HG03066 (cell line): ENCODE measurements at regions not wholly inside any gene's neighbourhood (a gene's known extent, or its start where the extent isn't known, plus 50 kb on each side); places are given as distances from the start of the nearest gene placed in this dataset.
"Not testable (repeated sequence)": the region's sequence is repeated elsewhere in the genome, so short reads cannot be mapped to it uniquely, and the experiment has no call there.

Source experiments
- ATAC-seq: cut with Tn5 transposase; IDR thresholded peaks from one replicate; pipeline ENCODE4 v1.9.1; 2021; ENCODE audit warnings: low read depth; ENCODE audit not compliant: unreplicated experiment

DNA sequence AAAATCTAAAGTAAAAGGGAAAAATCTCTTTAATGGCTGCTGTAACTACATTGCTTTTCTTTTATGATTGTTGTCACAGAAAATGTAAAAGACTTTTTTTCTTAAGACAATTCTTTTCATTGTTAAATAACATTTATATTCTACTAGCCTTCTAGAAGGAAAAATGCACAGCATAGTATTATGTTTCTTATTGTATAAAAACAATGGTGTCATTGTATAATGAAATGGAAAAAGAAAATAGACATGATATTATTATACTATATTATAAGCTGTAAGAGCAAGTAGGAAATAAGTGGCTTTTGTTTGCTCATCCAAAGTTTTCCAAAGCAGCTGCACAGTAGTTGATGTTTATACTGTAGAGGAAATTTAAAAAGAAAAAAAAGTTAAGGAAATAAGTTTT is 1021.7 kb downstream of the EFNA5 start:
- ATAC-seq = no peak

DNA sequence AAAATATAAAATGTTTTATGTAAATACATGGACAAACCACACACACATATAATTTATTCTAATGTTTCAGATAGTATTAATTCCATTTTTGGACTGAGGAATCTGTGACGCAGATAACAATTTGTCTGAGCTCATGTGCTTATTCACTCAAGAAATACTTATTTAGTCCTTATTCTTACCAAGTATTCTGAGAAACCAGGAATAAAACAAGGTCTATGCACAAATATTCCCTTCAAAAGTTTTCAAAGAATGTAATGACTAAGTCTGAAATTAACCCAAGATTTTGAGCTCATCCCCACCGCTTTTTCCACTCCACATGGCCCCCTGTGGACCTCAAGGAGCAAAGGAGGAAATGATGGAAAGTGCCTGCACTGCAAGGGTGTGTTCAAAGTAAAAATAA is 1022.3 kb downstream of the EFNA5 start:
- no peak for ATAC-seq

DNA sequence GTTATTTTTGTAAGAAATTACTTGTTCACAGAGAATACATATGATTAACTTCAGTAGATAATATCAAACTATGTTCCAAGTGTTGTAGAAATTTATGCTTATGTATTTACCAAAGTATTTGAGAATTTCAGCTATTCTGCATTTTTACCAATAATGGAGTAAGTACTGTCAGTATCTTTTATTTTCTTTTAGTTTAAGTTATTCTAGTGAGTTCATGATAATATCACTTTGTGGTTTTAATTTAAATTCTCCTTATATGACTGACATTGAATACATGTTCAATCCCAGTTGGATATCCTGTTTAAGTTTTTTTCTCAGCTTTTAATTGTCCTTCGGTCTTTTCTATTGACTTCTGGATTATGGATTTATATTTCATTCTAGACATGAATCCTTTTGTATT is 1024.6 kb downstream of the EFNA5 start:
- no peak for ATAC-seq

DNA sequence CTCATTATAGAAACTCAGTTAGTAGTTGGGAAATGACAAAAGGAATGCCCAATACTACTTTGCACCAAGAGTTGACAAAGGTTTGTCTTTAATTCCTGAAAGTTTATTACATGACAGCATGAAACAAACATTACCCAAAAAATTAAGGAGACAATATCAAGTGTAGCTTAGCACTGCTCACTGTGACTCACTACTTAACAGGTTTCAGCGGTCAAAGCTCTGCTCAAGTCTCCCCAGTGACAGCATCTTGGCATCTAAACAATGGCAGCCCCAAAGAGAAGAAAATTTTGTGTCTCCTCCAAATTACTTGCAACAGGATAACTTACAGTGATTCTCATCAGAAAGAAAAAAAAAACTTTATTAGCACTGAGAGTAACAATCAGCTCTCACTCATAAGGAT is 1030.2 kb downstream of the EFNA5 start:
- ATAC-seq = no peak

DNA sequence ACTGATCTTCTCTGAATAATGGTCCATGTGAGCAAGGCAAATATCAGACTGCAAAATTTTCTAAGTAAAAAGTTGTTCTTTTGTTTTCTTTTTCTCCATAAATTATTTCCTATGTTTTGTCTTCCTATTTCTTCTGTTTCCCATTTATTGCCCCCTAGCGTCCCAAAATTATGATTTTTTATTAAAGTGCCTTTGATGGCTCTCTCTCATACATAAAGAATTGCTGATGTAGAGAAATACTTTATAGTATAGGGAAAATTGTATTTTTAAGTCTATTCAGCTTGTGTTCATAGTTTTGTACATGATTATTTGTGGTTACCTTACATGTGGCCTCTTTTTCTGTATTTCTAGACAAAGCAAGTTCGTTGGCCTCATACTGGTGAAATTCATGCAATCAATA is 1031.2 kb downstream of the EFNA5 start:
- ATAC-seq = no peak

DNA sequence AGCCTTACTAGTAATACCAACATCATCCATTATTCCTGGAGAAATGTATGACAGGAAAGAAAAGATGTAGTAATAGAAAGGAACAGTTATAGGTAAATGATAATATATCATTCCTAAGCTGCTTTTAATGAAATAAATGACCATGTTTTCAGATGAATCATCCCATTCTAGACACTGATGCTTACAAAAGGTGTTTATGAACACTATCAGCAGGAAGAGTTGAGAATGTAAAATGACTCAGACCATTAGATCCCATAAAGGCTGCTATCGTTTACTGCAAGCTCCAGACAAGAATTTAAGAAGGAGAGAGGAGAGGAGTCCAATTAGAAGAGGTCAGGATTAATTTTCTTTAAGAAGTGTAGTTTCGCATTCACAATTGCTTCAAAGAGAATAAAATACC is 1033.5 kb downstream of the EFNA5 start:
- no peak for ATAC-seq

DNA sequence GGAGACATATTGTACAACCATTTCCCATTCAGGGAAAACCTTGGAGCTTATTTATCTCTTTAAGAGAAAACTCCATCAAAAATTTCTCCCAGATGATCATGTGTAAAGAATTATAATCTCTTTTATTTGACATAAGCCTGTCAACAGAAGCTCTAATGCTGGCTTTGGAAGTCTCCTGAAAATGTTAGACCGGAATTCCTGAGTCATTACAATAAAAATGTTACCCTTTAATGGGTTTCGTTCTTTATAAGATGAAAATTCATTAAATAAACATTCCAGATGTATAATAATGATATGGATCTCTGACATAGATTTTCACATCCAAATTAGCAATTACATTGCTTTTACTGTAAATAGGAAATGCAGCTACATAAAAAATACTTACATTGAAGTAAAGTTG is 1036.4 kb downstream of the EFNA5 start:
- no peak for ATAC-seq

DNA sequence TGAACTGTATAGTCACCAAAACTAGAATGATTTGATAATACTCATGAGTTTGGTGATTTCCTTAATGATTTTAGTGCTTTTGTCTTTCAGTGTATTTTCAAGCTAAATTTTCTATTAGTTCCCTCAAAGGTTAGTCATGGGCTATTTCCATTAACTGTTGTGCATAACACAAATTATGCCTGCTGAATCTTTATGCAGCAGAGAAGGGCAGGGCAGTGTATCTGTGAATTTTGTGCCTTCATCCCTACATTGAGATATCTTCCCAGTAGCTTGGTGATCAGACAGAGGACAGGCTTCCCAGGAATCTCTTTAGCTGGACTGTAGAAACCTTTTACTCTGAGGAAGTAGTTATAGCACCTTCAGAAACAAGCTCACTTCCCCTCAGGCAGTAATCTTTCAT is 1036.9 kb downstream of the EFNA5 start:
- ATAC-seq = no peak

DNA sequence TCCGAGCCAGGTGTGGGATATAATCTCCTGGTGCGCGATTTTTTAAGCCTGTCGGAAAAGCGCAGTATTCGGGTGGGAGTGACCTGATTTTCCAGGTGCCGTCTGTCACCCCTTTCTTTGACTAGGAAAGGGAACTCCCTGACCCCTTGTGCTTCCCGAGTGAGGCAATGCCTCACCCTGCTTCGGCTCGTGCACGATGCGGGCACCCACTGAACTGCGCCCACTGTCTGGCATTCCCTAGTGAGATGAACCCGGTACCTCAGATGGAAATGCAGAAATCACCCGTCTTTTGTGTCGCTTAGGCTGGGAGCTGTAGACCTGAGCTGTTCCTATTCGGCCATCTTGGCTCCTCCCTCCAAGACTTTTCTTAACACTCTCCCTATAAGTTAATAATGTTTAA is 1042.3 kb downstream of the EFNA5 start:
- ATAC-seq = not testable (repeated sequence)

DNA sequence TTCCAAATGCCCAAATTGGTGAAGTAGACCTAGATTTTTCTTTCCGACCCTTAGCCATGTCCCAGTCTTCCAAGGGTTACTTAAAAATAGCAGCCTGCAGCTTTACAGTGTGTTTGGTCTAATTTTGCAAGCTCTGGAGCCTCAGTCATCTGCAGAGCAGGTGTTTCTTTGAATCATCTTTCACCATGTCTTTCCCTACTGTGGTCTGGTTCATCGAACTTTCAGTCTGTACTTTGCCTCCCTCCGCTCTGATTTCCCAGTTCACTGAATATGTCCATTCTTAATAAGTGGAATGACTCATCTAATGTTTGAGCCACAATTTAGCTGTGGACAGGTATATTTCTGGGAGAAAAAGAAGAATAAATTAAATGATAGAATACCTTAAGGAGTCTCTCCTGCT is 1060.7 kb downstream of the EFNA5 start:
- ATAC-seq = no peak

DNA sequence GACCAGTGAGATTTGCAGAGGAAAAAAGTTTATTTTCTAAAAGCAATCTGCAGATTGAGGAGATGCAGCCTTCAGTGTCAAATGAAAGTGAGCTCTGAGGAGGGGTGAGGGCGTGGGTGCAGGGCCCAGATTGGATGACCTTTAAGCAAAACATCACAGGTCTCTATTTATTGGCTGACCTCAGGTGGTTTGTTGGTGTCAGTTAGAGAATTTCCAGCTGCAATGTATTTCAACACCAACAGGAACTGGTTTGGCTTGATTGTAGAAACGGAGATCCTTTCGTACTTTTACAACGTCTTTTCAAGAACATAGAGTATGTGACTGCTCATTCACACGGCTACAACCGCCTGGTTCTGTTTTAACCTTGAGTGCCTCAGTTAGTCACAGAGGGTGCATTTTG is 1069.1 kb downstream of the EFNA5 start:
- ATAC-seq = peak; percentile 81

DNA sequence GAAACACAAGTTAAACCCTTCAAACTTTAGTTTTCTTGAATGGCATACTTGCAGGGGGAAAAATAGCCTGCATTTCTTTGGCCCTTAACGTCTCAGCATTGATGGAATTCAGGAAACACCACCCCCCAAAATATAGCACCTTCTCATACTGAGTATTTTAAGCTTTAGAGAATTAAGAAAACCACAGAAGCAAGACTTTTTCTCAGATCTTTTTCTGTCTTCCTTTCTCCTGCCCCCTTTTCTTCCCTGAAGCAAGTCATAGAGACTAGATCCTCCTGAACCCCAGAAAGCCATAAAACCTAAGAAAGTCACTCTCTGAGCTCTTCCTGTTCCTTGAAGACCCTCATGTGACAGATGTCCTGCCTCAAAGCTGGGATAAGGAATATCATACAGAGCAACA is 1069.9 kb downstream of the EFNA5 start:
- no peak for ATAC-seq

DNA sequence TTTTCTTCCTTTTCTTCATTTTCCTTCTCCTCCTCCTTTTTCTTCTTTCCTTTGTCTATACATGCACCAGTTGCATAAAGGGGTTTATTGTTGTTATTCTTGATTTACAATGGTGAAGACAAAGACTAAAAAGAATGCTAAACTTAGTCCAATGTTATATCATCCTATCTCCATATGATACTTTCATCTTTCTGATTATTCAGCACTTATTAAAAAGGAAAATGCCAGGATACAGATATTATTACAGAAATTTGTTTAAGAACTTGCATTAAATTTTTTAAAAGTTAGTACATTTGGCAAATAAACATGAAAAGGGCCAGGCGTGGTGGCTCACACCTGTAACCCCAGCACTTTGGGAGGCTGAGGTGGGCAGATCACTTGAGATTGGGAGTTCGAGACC is 1074.9 kb downstream of the EFNA5 start:
- no peak for ATAC-seq

DNA sequence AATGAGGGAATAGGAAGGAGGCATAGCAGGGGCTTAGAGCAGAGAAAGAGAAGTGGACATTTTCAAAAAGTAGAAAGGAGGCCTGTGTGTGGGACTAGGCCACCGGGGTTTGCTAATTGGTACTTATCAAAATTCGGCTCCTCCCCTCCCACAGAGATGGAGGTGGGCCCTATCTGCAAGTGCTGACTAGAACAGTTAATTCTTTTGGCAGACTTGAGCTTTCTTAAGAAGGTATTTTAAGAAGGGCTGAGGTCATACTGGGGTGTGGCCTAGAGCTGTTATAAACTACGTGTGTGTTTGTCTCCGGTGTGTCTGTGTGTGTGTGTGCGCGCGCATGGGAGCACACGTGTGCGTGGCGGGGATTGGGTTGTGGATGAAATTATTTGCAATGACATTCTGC is 1086.5 kb downstream of the EFNA5 start:
- no peak for ATAC-seq

DNA sequence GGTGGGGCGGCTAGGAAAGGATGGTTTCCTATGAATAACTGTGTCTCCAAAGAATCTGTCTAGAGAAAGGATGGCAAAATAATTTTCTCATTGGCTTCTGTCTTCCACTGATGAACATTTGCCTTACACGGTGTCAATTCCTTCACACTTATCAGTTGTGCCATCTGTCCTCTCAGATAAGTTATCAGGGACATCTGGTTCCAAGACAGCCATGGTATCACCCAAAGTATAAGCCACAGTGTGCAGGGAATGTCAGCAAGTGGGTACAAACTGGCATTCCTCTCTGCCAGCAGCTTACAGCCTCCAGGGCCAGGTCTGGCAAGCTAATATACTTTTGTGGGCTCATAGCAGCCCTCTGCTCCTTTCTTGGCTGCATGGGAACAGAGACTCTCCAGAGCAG is 1092.0 kb downstream of the EFNA5 start:
- ATAC-seq = no peak

DNA sequence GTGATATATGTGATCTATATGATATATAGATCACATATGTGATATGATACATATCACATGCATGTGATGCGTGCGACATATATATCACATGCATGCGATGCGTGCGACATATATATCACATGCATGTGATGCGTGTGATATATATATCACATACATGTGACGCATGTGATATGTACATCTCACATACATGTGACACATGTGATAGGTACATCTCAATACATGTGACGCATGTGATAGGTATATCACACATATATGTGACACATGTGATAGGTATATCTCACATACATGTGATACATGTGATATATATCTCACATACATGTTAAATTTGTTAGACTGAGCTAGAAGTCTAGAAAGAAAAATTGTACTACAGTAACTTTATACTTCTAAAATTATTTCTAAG is 1095.9 kb downstream of the EFNA5 start:
- ATAC-seq = no peak

DNA sequence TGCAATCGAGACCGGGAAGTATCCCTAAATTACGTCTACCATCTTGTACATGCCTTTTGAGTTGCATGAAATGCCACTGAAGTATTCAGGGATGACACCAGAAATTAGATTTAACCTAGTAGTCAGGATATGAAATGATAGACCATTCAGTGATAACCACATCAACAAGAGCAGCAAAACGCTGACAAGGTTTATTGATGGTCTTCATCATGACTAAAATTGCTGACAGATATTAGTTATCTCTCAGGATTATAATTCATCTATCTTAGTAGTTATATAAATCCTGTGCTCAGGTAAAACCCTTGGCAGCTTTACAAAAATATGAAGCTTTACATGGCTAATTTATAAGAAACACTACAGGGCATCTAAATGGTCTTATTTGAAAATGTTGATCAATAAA is 1104.7 kb downstream of the EFNA5 start:
- ATAC-seq = no peak

DNA sequence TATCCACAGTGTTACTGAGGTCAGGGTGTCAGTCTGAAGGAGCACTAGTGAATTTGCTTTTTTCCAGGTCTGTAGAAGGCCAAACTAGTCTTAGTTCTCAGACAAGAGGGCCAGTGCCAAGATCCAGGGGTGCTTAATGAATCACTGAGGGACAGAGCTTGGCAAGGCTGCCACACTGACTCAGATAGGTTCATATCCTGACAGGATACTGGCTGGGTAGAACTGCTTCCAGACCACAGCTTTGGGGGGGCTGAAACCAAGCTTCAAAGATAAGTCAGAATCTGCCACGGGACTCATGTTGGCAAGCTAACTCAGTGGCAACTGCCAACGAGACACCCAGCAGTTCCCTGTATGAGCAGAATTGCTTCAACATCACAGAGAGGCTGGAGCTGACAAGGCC is 1125.4 kb downstream of the EFNA5 start:
- ATAC-seq = no peak

DNA sequence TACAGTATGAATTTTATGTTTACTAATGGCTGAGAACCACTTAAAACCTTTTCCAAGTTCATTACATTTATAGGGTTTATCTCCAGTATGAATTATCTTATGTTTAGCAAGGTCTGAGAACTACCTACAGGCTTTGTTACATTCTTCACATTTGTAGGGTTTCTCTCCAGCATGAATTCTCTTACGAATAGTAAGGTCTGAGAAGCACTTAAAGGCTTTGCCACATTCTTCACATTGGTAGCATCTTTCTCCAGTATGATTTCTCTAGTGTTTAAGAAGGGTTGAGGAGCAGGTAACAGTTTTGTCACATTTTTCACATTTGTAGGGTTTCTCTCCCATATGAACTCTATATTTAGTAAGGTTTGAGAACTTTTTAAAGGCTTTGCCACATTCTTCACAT is 1127.4 kb downstream of the EFNA5 start:
- no peak for ATAC-seq

DNA sequence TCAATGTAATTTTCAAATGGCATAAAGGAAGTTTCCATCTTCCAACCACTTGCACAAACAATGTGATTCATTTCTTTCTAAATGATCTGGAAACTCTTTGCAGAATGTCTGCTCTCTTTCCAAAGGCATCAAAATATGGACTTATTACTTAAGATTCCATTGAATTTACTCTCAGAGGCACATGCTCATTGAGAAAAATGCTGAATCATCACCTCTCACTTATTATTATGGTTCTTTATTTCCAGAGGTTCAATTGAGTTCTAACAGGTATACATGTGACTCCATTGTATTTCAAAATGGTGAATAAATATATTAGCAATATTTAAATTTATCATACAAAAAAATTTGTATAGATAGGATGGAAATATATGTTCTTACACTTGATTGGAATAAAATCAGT is 1140.6 kb downstream of the EFNA5 start:
- ATAC-seq = no peak

DNA sequence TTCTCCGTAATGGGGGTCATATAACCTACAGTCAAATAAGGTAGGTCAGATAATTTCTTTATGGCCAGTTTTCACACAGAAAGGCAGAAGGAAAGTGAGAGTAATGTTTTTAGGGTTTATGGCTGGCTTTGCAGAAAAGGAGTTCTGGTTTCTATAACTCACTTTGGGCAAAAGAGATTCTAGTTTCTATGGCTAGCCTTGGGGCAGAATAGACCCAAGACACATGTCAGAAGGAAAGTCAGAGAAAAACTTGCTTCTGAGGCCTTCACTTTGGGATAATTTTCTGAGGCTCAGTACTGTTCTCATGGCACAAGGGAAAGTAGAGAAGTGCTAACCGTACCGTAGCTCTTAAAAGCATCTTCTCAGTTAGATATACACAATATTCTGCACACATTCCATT is 1145.3 kb downstream of the EFNA5 start:
- ATAC-seq = no peak

DNA sequence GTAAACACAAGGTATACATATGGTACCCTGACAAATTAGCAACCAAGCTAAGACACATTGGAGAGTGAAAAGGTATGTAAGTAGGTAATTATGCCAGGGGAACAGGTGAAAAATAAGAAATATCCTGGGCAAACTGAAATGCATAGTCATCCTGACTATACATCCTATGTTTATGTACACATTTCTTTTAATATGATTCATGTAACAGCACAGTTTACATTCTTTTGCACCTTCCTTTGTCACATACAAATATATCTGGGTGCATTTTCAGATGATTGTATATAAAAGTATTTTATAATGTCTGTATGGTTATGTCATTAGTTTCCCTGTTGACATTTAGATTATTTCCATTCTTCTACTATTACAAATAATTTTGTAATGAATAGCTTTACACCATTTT is 1146.9 kb downstream of the EFNA5 start:
- no peak for ATAC-seq

DNA sequence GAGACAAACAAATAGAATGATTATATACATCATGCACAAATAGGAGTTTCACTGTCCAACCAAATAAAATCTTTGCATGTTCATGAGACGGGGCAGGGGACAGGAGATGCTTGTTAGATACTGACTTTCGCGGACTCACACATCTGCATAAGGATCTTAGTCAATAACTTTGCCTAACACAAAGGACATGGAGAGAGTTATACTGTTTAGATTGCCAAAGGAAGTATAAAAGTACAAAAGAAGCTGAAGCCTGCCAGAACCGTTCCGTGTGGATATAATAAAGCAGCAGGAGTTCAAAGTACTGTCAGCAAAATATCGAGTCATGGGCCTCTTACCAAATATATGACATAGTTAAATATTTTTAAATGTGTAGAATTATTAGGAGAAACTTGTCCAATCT is 1148.4 kb downstream of the EFNA5 start:
- no peak for ATAC-seq

DNA sequence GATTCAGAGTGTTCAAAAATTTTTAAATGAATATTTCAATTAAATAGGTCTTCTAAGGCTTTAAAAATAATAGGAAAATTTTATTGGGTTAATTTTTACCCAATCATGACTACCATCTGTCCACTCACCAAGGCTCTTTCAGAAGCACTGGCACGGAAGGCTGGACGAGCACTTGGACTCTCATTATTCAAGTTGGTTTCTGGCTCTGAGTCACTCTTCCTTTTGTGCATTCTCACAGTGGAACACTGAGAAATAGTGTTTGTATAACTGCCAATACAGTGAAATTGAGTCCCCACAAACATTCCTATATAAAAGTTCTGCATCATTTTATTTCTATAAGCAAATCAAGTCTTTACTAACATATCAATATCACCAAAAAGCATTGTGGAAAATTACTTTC is 1149.0 kb downstream of the EFNA5 start:
- no peak for ATAC-seq
